ENCODE measurements at regions not wholly inside any gene's neighbourhood (a gene's known extent, or its start where the extent isn't known, plus 50 kb on each side); places are given as distances from the start of the nearest gene placed in this dataset.

- no peaks in the 10 kb centered on the region for H4K20me1 ChIP-seq (ENCODE audit: control insufficient read depth, extremely low read depth, insufficient read depth, low read length)
- H3K79me2 ChIP-seq (ENCODE audit: control insufficient read depth, insufficient read depth, low read length), result no peaks in the 10 kb centered on the region
- H3K36me3 ChIP-seq (ENCODE audit: control insufficient read depth, insufficient read depth, low read length), result no peaks in the 10 kb centered on the region
- no peaks in the 10 kb centered on the region for H3K27me3 ChIP-seq (ENCODE audit: control insufficient read depth, insufficient read depth, low read length)
- DNase-seq (ENCODE audit: low read depth in 2 of 2), result no peak
- H3K4me2 ChIP-seq (ENCODE audit: extremely low read depth, insufficient read depth, low read length), result no peak overlapping the region
- TF ChIP-seq CTCF (conservative IDR thresholded peaks at IDR 0.05 in 1 of 2, IDR thresholded peaks at IDR 0.05 in 1 of 2; ENCODE audit: low read depth in 1 of 2, low read length in 2 of 2) (no peak), EZH2 (IDR thresholded peaks at IDR 0.05; ENCODE audit: low read length, missing control alignments) (no peak)
- no peak overlapping the region for H3K4me3 ChIP-seq (replicated peaks in 1 of 4; ENCODE audit: control extremely low read depth in 1 of 4, insufficient read depth in 1 of 4, low read depth in 3 of 4, low read length in 4 of 4)
- H3K9ac ChIP-seq (ENCODE audit: insufficient read depth, low read length), result no peak overlapping the region
- H2AFZ ChIP-seq (ENCODE audit: low read length), result no peak overlapping the region
- H3K4me1 ChIP-seq (ENCODE audit: control insufficient read depth, extremely low read depth, insufficient read depth, low read length), result no peaks in the 10 kb centered on the region
- no peak overlapping the region for H3K27ac ChIP-seq (ENCODE audit: insufficient read depth, low read length)
- H3K9me3 ChIP-seq (ENCODE audit: control insufficient read depth, insufficient read depth, low read depth, low read length), result no peaks in the 10 kb centered on the region
Observed at GRCh38 chr13:103795892-103796478, 729.8 kb upstream of the SLC10A2 start.

- Histone ChIP-seq H3K9me3 (ENCODE audit: control insufficient read depth, insufficient read depth, low read depth, low read length) (no peaks in the 10 kb centered on the region), H3K27me3 (ENCODE audit: control insufficient read depth, insufficient read depth, low read length) (no peaks in the 10 kb centered on the region), H3K27ac (ENCODE audit: insufficient read depth, low read length) (no peak overlapping the region), H3K36me3 (ENCODE audit: control insufficient read depth, insufficient read depth, low read length) (no peaks in the 10 kb centered on the region), H4K20me1 (ENCODE audit: control insufficient read depth, extremely low read depth, insufficient read depth, low read length) (no peaks in the 10 kb centered on the region), H3K9ac (ENCODE audit: insufficient read depth, low read length) (no peak overlapping the region), H3K4me1 (ENCODE audit: control insufficient read depth, extremely low read depth, insufficient read depth, low read length) (no peaks in the 10 kb centered on the region), H3K4me2 (ENCODE audit: extremely low read depth, insufficient read depth, low read length) (no peak overlapping the region), H2AFZ (ENCODE audit: low read length) (no peak overlapping the region), H3K4me3 (replicated peaks in 1 of 4; ENCODE audit: control extremely low read depth in 1 of 4, insufficient read depth in 1 of 4, low read depth in 3 of 4, low read length in 4 of 4) (no peak overlapping the region), H3K79me2 (ENCODE audit: control insufficient read depth, insufficient read depth, low read length) (no peaks in the 10 kb centered on the region)
- TF ChIP-seq EZH2 (IDR thresholded peaks at IDR 0.05; ENCODE audit: low read length, missing control alignments) (no peak), CTCF (conservative IDR thresholded peaks at IDR 0.05 in 1 of 2, IDR thresholded peaks at IDR 0.05 in 1 of 2; ENCODE audit: low read depth in 1 of 2, low read length in 2 of 2) (no peak)
- DNase-seq (ENCODE audit: low read depth in 2 of 2), result no peak
Observed at GRCh38 chr13:103794526-103794925, 728.3 kb upstream of the SLC10A2 start.

- no peaks in the 10 kb centered on the region for H3K4me1 ChIP-seq (ENCODE audit: control insufficient read depth, extremely low read depth, insufficient read depth, low read length)
- H3K27ac ChIP-seq (ENCODE audit: insufficient read depth, low read length), result no peak overlapping the region
- peak in 1 of 2 donors; percentile 0 for DNase-seq (ENCODE audit: low read depth in 2 of 2)
- TF ChIP-seq CTCF (conservative IDR thresholded peaks at IDR 0.05 in 1 of 2, IDR thresholded peaks at IDR 0.05 in 1 of 2; ENCODE audit: low read depth in 1 of 2, low read length in 2 of 2) (peak in 1 of 2 donors; percentile 20), EZH2 (IDR thresholded peaks at IDR 0.05; ENCODE audit: low read length, missing control alignments) (no peak)
- H3K79me2 ChIP-seq (ENCODE audit: control insufficient read depth, insufficient read depth, low read length), result no peaks in the 10 kb centered on the region
- H3K9me3 ChIP-seq (ENCODE audit: control insufficient read depth, insufficient read depth, low read depth, low read length), result no peaks in the 10 kb centered on the region
- H3K36me3 ChIP-seq (ENCODE audit: control insufficient read depth, insufficient read depth, low read length), result no peaks in the 10 kb centered on the region
- H3K4me2 ChIP-seq (ENCODE audit: extremely low read depth, insufficient read depth, low read length), result no peak overlapping the region
- no peak overlapping the region for H3K9ac ChIP-seq (ENCODE audit: insufficient read depth, low read length)
- no peaks in the 10 kb centered on the region for H4K20me1 ChIP-seq (ENCODE audit: control insufficient read depth, extremely low read depth, insufficient read depth, low read length)
- H3K27me3 ChIP-seq (ENCODE audit: control insufficient read depth, insufficient read depth, low read length), result no peaks in the 10 kb centered on the region
- H3K4me3 ChIP-seq (replicated peaks in 1 of 4; ENCODE audit: control extremely low read depth in 1 of 4, insufficient read depth in 1 of 4, low read depth in 3 of 4, low read length in 4 of 4), result no peak overlapping the region
- no peak overlapping the region for H2AFZ ChIP-seq (ENCODE audit: low read length)
Observed at GRCh38 chr13:103788061-103788652, 721.9 kb upstream of the SLC10A2 start.
